GM19455 (cell line): ENCODE measurements at regions not wholly inside any gene's neighbourhood (a gene's known extent, or its start where the extent isn't known, plus 50 kb on each side); places are given as distances from the start of the nearest gene placed in this dataset.
A peak's percentile ranks its signal among the peaks of the same experiment; 100 is the strongest.
"Not testable (repeated sequence)": the region's sequence is repeated elsewhere in the genome, so short reads cannot be mapped to it uniquely, and the experiment has no call there.

ENCODE experiments used
- ATAC-seq: cut with Tn5 transposase; IDR thresholded peaks from one replicate; pipeline ENCODE4 v1.9.1; 2021; ENCODE audit not compliant: unreplicated experiment

DNA sequence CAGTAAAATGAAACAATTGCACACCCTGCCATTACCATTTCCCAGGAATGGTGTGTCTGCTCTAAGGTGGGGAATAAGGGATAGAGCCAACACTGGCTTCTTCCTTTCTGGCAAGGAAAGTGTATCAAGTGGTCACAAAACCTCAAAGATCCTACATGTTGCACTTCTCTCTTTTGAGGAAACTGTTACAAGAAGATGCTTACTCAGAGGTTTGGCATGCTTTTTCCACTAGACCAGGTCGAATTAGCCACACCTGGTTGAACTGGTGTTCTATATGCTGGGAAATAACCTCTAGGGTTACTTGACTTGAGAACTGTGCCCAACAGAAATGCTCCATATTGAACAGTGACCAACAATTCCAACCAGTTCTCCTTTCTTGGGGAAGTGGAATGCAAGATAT, 102.9 kb downstream of the LRRN1 start:
- ATAC-seq = no peak

DNA sequence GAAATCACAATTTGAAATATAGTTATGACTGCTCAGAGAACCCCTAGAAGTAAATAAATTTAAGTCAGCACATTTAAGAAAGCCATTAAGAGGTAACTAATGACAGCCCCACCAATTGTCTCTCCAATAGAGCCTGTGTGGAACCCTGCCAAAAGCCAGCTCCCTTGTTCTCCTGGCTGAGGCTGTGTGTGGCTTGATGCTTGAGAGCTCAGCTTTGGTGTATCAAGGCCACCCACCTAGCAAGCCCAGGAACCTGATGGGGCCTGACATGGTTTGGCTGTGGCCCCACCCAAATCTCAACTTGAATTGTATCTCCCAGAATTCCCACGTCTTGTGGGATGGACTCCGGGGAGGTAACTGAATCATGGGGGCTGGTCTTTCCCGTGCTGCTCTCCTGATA, 106.9 kb downstream of the LRRN1 start:
- ATAC-seq = no peak

DNA sequence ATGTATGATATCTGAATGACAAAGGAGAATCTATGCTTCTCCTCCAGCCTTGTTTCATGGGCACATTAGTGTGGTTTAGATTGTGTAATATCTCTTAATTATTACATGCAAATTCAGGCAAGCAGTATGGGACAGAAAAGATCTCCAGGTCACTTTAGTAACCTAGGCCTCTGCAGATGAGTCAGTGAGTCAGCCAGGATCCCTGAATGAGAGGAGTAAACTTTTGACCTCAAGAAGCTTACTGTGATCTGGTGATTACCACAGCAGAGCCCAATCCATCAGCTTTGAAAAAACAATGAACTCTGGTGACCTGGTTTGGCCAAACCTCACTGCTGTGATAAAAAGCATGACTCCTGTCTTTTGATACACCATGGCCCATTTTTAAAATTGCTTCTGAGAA, 107.8 kb downstream of the LRRN1 start:
- no peak for ATAC-seq

DNA sequence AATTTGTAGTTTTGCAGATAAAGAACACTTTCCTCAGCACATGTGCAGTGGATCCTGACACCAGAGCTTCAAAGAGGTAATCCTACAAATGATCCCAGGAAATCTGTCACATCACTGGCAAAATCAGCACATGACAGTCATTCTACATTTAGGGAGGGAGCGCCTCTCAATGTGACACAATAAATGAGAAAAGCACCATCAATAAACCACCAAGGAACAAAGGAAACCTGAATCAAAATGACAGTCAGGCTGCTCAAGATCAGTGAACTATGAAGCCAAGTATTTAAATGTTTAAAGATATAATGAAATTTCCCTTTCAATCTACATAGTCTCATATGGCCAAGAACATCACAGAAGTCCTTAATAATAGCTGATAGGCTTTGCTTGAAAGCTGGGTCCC, 119.5 kb downstream of the LRRN1 start:
- no peak for ATAC-seq

DNA sequence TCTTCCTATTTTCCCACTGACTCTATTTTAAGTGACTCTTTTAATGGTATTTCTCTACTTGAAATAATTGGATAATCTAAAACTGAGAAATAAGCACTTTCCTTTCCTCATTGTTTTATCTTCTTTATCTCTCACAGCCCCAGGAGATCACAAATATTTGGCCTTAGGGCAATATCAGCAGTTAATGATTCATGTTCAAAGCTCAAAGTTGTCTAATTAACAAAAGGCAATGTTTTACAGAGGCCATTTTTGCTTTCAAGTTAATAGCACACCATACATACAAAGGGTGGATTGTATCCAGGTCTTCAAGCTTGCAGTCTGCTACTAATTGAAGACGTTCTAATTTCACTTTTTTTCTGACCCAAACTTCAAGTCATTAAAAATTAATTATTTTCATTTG, 120.1 kb downstream of the LRRN1 start:
- ATAC-seq = no peak

DNA sequence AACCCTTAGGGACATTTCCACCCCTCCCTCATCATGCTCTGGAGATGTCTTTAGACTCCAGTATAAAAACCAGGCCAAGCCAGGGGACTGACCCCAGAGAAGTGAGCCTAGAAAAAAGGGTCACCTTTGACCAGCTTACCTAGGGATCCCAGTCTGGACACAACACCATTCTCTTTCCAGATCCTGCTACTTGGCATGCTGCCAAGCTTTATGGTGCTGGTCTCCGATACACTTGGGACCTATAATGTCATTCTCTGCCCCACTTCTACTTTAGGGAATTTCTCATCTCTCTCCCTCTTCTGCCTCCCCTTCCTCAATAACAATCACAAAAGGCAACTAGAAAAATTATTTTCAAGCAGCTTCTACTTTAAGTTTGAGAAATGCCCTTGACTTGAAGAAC, 124.4 kb downstream of the LRRN1 start:
- no peak for ATAC-seq

DNA sequence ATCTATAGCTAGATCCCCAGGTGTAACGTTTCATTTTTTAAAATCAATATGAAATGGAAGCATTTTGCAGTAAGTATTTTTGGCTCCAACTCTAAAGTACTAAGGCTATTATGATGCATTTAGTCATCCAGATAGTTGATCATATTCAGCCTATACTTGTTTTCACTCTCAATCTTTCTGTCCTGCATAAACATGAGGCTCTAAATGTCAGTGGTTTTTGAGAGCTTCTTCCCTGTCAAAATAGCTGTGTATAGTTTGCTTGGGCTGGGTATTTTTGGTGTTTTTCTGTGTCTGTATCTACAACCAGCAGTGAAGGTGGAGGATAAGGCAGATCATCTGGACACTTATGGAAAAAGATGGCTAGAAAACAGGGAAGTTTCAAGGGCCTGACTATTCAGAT, 128.0 kb downstream of the LRRN1 start:
- no peak for ATAC-seq

DNA sequence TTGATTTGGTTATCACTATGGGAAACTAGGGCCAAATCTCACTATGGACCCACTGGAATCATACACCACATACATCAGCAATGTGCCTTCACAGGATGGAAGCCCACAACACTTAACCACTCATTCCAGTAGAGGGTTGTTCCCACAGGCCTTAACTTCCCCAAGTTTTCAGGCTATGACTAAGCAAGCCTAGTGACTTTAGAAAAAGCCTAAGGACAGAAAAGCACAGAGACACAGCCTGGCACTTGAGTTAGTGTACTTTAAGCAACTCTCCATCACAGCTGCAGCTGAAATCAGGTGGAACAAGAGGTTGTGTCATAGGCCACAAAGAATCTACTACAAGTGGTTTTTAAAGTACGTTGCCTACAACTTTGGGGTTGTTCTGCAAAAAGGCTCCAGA, 128.7 kb downstream of the LRRN1 start:
- no peak for ATAC-seq

DNA sequence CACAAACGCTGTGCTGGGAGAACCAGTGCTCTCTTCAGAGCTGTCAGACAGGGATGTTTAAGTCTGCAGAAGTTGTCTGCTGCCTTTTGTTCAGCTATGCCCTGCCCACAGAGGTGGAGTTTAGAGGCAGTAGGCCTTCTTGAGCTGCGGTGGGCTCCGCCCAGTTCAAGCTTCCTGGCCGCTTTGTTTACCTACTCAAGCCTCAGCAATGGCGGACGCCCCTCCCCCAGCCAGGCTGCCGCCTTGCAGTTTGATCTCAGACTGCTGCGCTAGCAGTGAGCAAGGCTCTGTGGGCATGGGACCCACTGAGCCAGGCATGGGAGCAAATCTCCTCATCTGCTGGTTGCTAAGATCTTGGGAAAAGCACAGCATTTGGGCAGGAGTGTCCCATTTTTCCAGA, 142.1 kb downstream of the LRRN1 start:
- ATAC-seq = not testable (repeated sequence)

DNA sequence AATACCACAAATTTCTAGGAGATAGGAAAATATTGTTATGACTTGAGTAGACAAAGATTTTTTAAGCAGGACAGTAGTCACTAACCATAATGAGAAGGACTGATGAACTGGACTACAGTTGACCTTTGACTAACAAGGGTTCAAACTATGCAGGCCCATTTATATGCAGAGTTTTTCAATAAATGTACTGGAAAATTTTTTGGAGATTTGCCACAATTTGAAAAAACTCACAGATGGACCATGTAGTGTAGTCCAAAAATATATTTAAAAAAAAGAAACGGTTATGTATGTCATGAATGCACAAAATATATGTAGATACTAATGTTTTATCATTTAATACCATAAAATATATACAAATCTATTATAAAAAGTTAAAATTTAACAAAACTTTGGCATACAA, 151.8 kb downstream of the LRRN1 start:
- no peak for ATAC-seq

DNA sequence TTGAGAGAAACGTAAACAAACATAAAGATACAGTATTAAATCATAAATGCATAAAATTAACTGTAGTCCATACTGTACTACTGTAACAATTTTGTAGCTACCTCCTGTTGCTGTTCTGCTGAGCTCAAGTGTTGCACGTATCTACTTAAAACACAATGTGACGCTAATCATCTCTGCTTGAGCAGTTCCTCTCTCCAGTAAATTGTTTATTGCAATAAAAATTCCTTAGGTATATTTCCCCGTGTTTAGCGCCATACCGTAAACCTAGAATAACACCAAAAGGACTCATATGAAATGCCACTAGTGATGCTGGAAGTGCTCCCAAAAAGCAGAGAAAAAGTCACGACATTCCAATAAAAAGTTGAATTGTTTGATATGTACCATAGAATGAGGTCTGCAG, 152.3 kb downstream of the LRRN1 start:
- ATAC-seq = no peak

DNA sequence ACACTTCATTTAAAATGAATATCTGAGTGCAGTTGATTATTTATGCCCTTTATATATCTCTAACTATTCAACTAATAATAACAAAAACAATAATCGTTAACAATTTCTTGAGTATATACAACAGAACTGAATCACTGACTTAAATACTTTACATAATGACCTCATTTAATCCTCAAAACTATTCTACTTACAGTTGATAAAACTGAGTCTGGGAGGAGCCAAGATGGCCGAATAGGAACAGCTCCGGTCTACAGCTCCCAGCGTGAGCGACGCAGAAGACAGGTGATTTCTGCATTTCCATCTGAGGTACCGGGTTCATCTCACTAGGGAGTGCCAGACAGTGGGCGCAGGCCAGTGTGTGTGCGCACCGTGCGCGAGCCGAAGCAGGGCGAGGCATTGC, 163.6 kb downstream of the LRRN1 start:
- not testable (repeated sequence) for ATAC-seq

DNA sequence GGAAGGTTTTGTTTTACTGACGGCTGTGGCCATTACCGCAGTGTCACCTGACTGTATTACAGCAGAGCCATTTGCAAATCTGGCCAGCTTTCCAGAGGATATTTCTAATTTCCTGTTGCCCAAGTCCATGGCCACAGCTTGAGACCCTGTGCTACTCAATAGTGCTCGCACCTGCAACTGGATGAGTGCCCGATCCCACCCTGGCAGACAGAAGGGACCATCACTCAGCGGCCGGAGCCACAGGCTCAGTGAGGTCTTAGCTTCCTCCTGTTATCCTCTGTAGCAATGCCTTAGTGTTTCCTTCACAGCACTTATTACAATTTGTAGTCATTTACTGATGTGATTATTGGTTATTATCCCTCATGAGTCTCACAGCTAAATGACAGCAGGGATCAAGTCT, 184.8 kb downstream of the LRRN1 start:
- no peak for ATAC-seq

DNA sequence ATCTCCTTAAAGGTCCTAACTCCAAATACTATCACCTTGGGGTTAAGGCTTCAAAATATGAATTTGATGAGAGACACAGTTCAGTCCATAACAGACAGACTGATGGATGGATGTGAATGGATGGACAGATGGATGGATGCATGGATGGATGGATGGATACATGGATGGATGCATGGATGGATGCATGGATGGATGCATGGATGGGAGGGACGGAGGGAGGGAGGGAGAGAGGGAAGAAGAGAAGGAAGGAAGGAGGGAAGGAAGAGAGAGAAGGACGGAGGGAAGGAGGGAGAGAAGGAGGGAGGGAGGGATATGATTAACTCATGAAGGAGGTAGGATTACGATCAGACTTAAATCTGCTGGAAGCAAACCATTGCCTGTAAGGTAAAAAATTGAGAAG, 192.4 kb downstream of the LRRN1 start:
- no peak for ATAC-seq

DNA sequence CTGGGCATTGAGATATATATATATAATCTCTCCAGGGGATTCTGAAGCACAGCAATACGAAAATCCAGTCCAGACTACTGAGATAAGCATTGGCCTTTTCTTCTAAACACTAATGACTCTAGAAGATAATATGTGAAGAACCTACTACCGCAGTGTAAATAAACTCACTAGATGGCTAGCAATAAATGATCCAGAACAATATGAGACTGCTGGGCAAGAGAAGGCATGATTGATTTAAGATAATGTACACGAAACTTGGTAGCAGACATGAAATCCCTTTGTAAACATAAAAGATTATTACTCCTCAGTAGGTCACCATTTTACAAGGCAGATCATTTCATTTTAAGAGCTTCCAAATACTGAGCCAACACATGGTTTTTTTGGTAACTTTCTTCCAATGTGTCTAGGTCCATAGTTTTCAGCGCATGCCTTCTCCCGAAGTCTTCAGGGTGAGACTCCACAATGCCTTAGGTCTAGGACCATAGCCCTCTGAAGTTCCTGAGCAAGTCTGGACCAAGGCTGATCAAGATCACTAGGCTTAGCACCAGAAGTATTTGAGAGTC, 193.2 kb downstream of the LRRN1 start:
- no peak for ATAC-seq

DNA sequence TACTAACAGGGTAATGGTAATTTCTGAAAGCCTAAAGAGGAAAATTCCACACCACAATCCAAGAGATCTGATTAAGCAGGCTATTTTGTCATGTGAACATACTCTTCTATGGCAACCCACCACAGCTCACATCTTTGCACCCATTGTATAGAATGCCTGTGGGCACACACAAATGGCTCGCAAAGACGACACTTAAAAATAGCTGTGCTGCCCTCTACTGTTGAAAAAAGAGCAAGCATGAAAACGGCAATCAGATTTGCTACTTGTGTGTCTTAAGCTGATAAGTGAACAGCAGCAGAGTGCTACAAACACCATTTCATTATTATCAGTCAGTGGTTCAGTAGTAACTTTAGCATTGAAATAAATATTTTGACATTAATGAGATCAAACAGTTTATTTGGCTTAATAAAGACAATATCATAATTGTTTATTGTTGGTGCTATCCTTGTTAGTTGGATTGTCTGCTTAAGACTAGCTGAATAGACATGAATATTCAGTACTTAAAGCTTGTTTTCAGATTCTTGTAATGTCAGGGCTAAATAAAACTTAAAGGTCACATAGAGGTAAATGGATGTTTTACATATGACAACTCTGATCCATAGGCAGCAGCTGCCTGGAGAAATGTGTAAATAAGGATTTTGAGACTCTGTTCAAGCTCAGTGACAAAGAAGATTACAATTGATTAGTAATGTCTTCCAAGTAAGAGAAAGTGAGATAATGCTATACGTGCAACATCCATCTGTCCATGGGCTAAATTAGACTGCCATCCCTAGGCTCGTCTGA, 199.1 kb downstream of the LRRN1 start:
- ATAC-seq = peak; percentile 73

DNA sequence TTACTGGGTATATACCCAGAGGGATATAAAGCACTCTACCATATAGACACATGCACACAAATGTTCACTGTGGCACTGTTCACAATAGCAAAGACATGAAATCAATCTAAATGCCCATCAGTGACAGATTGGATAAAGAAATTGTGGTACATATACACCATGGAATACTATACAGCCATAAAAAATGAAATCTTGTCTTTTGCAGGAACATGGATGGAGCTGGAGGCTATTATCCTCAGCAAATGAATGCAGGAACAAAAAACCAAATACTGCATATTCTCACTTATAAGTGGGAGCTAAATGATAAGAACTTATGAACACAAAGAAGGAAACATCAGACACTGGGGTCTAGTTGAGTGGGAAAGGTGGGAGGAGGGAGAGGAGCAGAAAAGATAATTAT, 200.1 kb downstream of the LRRN1 start:
- ATAC-seq = not testable (repeated sequence)

DNA sequence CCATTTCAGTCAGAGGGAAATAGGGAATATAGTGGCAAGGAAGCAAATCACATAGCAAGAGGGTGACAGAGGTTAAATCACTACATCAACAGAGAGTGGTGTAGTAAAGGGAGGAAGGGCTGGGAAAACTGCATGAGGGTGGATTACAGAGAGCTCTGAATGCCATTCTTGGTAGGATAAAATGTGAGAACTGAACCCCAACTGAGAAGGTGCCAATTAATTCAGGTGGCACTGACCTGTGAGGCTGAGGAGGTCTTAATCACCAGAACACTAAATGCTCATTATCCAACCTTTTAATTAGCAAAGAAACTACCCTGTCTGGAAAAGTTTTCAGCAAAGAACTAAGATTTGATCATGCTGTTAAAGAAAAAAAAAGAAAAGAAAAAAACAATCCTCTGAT, 202.7 kb downstream of the LRRN1 start:
- ATAC-seq = no peak

DNA sequence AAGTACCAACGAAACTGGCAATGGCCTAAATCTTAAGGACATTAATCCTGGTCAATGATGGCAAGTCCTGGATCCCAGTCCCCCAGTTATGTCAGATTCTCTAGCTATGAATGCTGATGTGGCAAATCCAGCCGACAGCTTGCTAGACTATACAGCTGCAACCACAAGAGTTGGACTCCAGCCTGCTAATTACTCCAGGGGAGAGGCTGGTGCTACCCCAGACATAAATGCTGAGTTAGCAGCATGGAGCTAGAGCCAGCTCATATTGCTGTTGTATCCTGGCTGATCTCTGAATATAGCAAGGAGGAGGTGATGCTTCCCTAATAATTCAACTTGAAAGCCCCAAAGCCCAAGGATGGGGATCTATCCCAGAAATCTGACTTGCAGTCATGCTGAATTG, 207.1 kb downstream of the LRRN1 start:
- no peak for ATAC-seq

DNA sequence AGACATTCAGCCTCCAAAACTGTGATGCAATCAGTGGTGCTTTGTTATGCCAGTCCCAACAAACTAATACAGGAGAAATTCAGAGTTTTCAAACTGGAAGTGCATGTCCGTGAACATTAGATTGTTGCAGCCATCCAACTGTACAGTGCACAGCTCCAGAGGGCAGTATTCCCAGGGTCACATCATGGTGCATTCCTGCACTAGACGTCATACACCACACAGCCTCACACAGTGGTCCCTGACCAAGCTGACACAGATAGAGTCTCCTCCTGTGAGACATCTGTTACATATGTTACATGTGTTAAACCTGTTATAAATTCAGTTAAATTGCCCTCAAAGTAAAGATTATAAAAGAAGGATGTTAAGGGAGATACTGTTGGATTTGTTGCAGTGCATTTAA, 209.0 kb downstream of the LRRN1 start:
- ATAC-seq = no peak

DNA sequence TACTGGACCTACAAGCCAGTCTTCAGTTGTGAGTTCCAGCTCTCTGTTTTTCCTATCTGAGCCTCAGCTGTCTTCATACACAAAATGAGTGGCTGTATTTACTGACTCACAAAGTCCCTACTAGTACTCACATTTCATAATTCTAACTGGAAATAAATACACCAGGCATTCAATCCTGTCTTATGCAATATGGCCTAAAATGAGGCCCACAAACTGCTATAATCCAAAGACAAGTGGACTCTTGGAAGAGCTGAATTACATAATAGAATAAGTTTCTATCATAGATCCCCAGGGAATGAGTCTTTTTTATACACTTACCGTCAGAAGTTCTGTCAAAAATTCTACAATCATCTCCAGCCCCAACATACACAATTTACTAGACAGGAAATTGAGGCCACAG, 211.9 kb downstream of the LRRN1 start:
- ATAC-seq = no peak

DNA sequence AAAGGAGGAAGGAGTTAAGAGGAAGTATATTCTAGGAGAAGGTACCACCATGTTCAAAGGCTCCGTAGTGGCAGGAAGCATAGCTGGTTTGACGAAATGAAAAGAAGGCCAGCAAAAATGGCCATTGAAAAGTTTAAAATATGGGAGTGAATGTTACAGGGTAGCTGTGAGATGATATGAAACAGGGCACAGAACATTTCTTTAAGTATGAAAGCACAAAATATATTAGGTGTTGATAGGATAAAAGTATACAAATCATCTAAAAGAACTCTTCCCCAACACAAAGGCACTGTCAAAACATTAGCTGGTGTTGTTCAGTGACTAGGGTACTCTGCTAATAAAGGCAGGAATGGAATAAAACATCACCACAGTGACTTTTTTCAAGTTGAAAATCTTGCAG, 216.2 kb downstream of the LRRN1 start:
- no peak for ATAC-seq

DNA sequence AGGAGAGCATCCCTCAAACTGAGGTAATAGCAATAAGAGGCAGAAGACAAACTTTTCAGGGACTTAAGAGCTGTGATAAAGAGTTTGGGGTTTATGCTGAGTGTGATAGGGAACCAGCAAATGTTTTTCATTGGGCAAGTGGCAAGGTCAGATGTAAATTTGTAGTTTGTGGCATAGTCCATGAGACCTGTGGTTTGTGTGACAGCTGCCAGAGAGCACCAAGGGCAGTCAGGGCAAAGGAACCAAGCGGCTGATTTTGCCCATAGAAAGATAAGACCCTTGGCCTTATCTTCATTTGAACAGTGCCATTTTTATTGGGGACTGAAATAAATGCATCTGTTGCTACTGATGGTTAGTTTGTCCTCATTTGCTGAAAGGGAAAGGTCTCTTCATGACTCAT, 220.3 kb downstream of the LRRN1 start:
- no peak for ATAC-seq
